H1 (cell line): ENCODE measurements at regions not wholly inside any gene's neighbourhood (a gene's known extent, or its start where the extent isn't known, plus 50 kb on each side); places are given as distances from the start of the nearest gene placed in this dataset.

Source experiments
- CTCF ChIA-PET: fragments of 300-600 bp; sonication (Branson Sonifier 250); formaldehyde crosslinking; loops from one replicate; lab custom pipeline; 2021; ENCODE audit not compliant: partially characterized antibody; lab: Charles Lee
- POLR2A ChIA-PET: fragments of 300-600 bp; sonication (Branson Sonifier 250); formaldehyde crosslinking; loops from one replicate; lab custom pipeline; 2021; ENCODE audit warnings: inconsistent platforms; ENCODE audit not compliant: partially characterized antibody; lab: Charles Lee
- DNase-seq, 2 experiments: peaks; one replicate each; pipeline versions ENCODE4 v3.0.0 to v3.0.0-alpha.2; 2010 to 2022; ENCODE audit warnings: low spot score in 2 of 2, low read depth in 1 of 2, mixed read lengths in 1 of 2
- FAIRE-seq: peaks from 2 replicates; lab custom pipeline; 2011; peaks lifted over from hg19 to GRCh38; lab: Jason Lieb, UNC
- H2AFZ ChIP-seq: 2 replicates; pipeline ENCODE4 v1.8.1; 2012; ENCODE audit warnings: low read length, inconsistent platforms
- H2AK5ac ChIP-seq: 2 replicates; pipeline ENCODE4 v1.6.1; 2013; ENCODE audit warnings: low read depth, low read length
- H2BK120ac ChIP-seq: replicated peaks from 2 replicates; pipeline ENCODE3; 2013; ENCODE audit warnings: low read depth, low read length, inconsistent platforms
- H2BK12ac ChIP-seq: 2 replicates; pipeline ENCODE4 v1.6.1; 2013; ENCODE audit warnings: low read depth, low read length
- H2BK15ac ChIP-seq: 2 replicates; pipeline ENCODE4 v1.6.1; 2013; ENCODE audit warnings: low read length
- H2BK20ac ChIP-seq: 2 replicates; pipeline ENCODE4 v1.6.1; 2013; ENCODE audit warnings: low read length
- H2BK5ac ChIP-seq: 2 replicates; pipeline ENCODE4 v1.6.1; 2013; ENCODE audit warnings: low read depth, low read length
- H3K14ac ChIP-seq: 2 replicates; pipeline ENCODE4 v1.6.1; 2013; ENCODE audit warnings: inconsistent platforms; ENCODE audit not compliant: insufficient read length
- H3K18ac ChIP-seq: 2 replicates; pipeline ENCODE4 v1.6.1; 2013; ENCODE audit warnings: low read length; ENCODE audit errors: extremely low read depth
- H3K23ac ChIP-seq: 2 replicates; pipeline ENCODE4 v1.6.1; 2013; ENCODE audit warnings: inconsistent platforms; ENCODE audit not compliant: insufficient read length
- H3K23me2 ChIP-seq: 2 replicates; pipeline ENCODE4 v1.6.1; 2013; ENCODE audit warnings: low read depth, low read length
- H3K27ac ChIP-seq: 2 replicates; pipeline ENCODE4 v1.6.1; 2011; ENCODE audit warnings: low read depth, low read length, inconsistent platforms
- H3K27me3 ChIP-seq, 4 experiments: replicated peaks in 1 of 4; 1 replicate in 1 of 4; 2 replicates in 3 of 4; pipeline versions ENCODE4 v1.6.1 to v1.8.1; 2011 to 2013; ENCODE audit warnings: low read length in 3 of 4, mild to moderate bottlenecking in 3 of 4, inconsistent platforms in 2 of 4, mixed read lengths in 2 of 4, moderate library complexity in 1 of 4; ENCODE audit not compliant: control insufficient read depth in 3 of 4, insufficient read depth in 3 of 4; ENCODE audit errors: extremely low read depth in 1 of 4
- H3K36me3 ChIP-seq, 4 experiments: 2 replicates each; pipeline versions ENCODE4 v1.6.1 to v1.8.1; 2011 to 2013; ENCODE audit warnings: mild to moderate bottlenecking in 4 of 4, low read length in 3 of 4, moderate library complexity in 2 of 4, control low read depth in 1 of 4, inconsistent platforms in 1 of 4; ENCODE audit not compliant: insufficient read depth in 4 of 4, control insufficient read depth in 2 of 4
- H3K4ac ChIP-seq: replicated peaks from 2 replicates; pipeline ENCODE3; 2013; ENCODE audit warnings: low read length, low read depth, mixed read lengths, inconsistent platforms; ENCODE audit not compliant: insufficient read length
- H3K4me1 ChIP-seq, 4 experiments: replicated peaks in 1 of 4; 1 replicate in 1 of 4; 2 replicates in 3 of 4; pipeline versions ENCODE4 v1.6.1 to v1.8.1; 2011 to 2013; ENCODE audit warnings: low read length in 3 of 4, inconsistent platforms in 2 of 4, mixed read lengths in 1 of 4; ENCODE audit not compliant: insufficient read depth in 4 of 4, control insufficient read depth in 3 of 4
- H3K4me2 ChIP-seq, 2 experiments: 2 replicates each; pipeline versions ENCODE4 v1.6.1 to v1.8.1; 2011 to 2013; ENCODE audit warnings: low read depth in 2 of 2, low read length in 2 of 2, control low read depth in 1 of 2, inconsistent platforms in 1 of 2, mild to moderate bottlenecking in 1 of 2; ENCODE audit not compliant: insufficient read depth in 1 of 2
- H3K4me3 ChIP-seq, 4 experiments: fragments of 200-600, 300-600 bp in 1 of 4; sonication (generic), shearing (Covaris generic), sonication (Bioruptor Twin) in 1 of 4; 2 replicates each; pipeline versions ENCODE4 v1.5.1 to v1.8.1; 2011 to 2016; ENCODE audit warnings: low read length in 4 of 4, low read depth in 3 of 4, control low read depth in 2 of 4, inconsistent platforms in 2 of 4, mild to moderate bottlenecking in 2 of 4, mixed read lengths in 1 of 4, moderate library complexity in 1 of 4; ENCODE audit not compliant: insufficient read depth in 2 of 4; ENCODE audit errors: extremely low read depth in 1 of 4
- H3K56ac ChIP-seq: replicated peaks from 2 replicates; pipeline ENCODE3; 2013; ENCODE audit warnings: low read depth, mild to moderate bottlenecking, mixed read lengths, low read length, inconsistent platforms; ENCODE audit not compliant: insufficient read length
- H3K79me1 ChIP-seq: 2 replicates; pipeline ENCODE4 v1.6.1; 2013; ENCODE audit warnings: low read depth, low read length, control low read depth
- H3K79me2 ChIP-seq, 2 experiments: 2 replicates each; pipeline versions ENCODE4 v1.6.1 to v1.8.1; 2012 to 2013; ENCODE audit warnings: low read length in 2 of 2, mild to moderate bottlenecking in 2 of 2, inconsistent platforms in 1 of 2; ENCODE audit not compliant: insufficient read depth in 2 of 2, control insufficient read depth in 1 of 2
- H3K9ac ChIP-seq, 4 experiments: replicated peaks in 1 of 4; 1 replicate in 1 of 4; 2 replicates in 3 of 4; pipeline versions ENCODE4 v1.6.1 to v1.8.1; 2011 to 2013; ENCODE audit warnings: low read depth in 3 of 4, low read length in 3 of 4, control low read depth in 2 of 4, mild to moderate bottlenecking in 2 of 4, moderate library complexity in 2 of 4, inconsistent platforms in 1 of 4; ENCODE audit errors: extremely low read depth in 1 of 4
- H3K9me3 ChIP-seq, 2 experiments: 2 replicates each; pipeline versions ENCODE4 v1.6.1 to v1.8.1; 2012 to 2013; ENCODE audit warnings: mild to moderate bottlenecking in 2 of 2, moderate library complexity in 2 of 2, control low read depth in 1 of 2, inconsistent platforms in 1 of 2, low read depth in 1 of 2, low read length in 1 of 2, mixed read lengths in 1 of 2; ENCODE audit not compliant: insufficient read depth in 2 of 2
- H4K20me1 ChIP-seq, 2 experiments: replicated peaks in 1 of 2; 2 replicates each; pipeline versions ENCODE3 to v1.8.1; 2011 to 2013; ENCODE audit warnings: inconsistent platforms in 2 of 2, low read length in 2 of 2, mild to moderate bottlenecking in 1 of 2; ENCODE audit not compliant: insufficient read depth in 2 of 2, control insufficient read depth in 1 of 2
- H4K5ac ChIP-seq: 2 replicates; pipeline ENCODE4 v1.6.1; 2013; ENCODE audit warnings: low read length, low read depth, mixed read lengths, inconsistent platforms; ENCODE audit not compliant: insufficient read length
- H4K8ac ChIP-seq: 2 replicates; pipeline ENCODE4 v1.8.0; 2013; ENCODE audit warnings: mild to moderate bottlenecking, moderate library complexity, low read length, inconsistent platforms; ENCODE audit not compliant: insufficient read depth; ENCODE audit errors: extremely low read depth
- H4K91ac ChIP-seq: replicated peaks from 2 replicates; pipeline ENCODE3; 2013; ENCODE audit warnings: low read length, mixed read lengths, inconsistent platforms; ENCODE audit not compliant: insufficient read length
- ATF2 ChIP-seq: IDR thresholded peaks from 2 replicates; pipeline ENCODE4 v1.6.1; 2012; ENCODE audit warnings: low read length, inconsistent platforms
- ATF3 ChIP-seq: IDR thresholded peaks from 2 replicates; pipeline ENCODE4 v1.6.1; 2011; ENCODE audit warnings: low read depth, mild to moderate bottlenecking, low read length; ENCODE audit not compliant: insufficient read depth
- CBX8 ChIP-seq: fragments of 300-800, 300-1000 bp; sonication (generic); IDR thresholded peaks from 2 replicates; pipeline ENCODE4 v1.7.1; 2016; ENCODE audit warnings: low read depth, low read length, borderline replicate concordance
- CEBPB ChIP-seq: IDR thresholded peaks from 2 replicates; pipeline ENCODE4 v1.6.1; 2012; ENCODE audit warnings: low read depth, low read length
- CHD2 ChIP-seq: IDR thresholded peaks from 2 replicates; pipeline ENCODE4 v1.6.1; 2012; ENCODE audit warnings: low read length, improper control_type of control experiment
- CTBP2 ChIP-seq: IDR thresholded peaks from 2 replicates; pipeline ENCODE4 v1.7.0; 2011; ENCODE audit warnings: borderline replicate concordance, mild to moderate bottlenecking, moderate library complexity, mixed read lengths, low read length; ENCODE audit not compliant: insufficient read depth, insufficient read length
- GABPA ChIP-seq: IDR thresholded peaks from 2 replicates; pipeline ENCODE4 v1.6.1; 2011; ENCODE audit warnings: mild to moderate bottlenecking, low read length, moderate library complexity, borderline replicate concordance; ENCODE audit not compliant: insufficient read depth
- HDAC6 ChIP-seq: IDR thresholded peaks from one replicate; pipeline ENCODE4 v1.7.1; 2012; ENCODE audit warnings: low read depth, mild to moderate bottlenecking, inconsistent platforms, low read length, moderate library complexity
- JUND ChIP-seq: IDR thresholded peaks from 2 replicates; pipeline ENCODE4 v1.6.1; 2011; ENCODE audit warnings: mild to moderate bottlenecking, improper control_type of control experiment, low read length
- PHF8 ChIP-seq: fragments of 200-600 bp; sonication (generic); conservative IDR thresholded peaks from 2 replicates; pipeline ENCODE4 v1.7.1; 2012; ENCODE audit warnings: low read depth, mild to moderate bottlenecking, inconsistent platforms, low read length, moderate library complexity
- RNF2 ChIP-seq: fragments of 200-900, 300-1000 bp; sonication (generic); IDR thresholded peaks from 2 replicates; pipeline ENCODE4 v1.7.1; 2016; ENCODE audit warnings: borderline replicate concordance, low read depth, mild to moderate bottlenecking, antibody characterized with exemption, low read length; ENCODE audit not compliant: poor library complexity, severe bottlenecking; ENCODE audit errors: missing control alignments
- SAP30 ChIP-seq: fragments of 300-600 bp; sonication (generic); IDR thresholded peaks from 2 replicates; pipeline ENCODE4 v1.7.1; 2012; ENCODE audit warnings: low read length, moderate library complexity, mild to moderate bottlenecking, inconsistent platforms; ENCODE audit not compliant: insufficient read depth, insufficient replicate concordance
- WGBS, 2 experiments: shearing (Covaris generic) in 1 of 2; methylation state at CpG; one replicate each; pipeline versions ENCODE4 v1.1.6 to v1.1.7; 2013 to 2015; ENCODE audit warnings: low lambda C conversion rate in 2 of 2, mixed read lengths in 2 of 2, inconsistent platforms in 1 of 2, low coverage in 1 of 2, missing lambda C conversion rate in 1 of 2; ENCODE audit not compliant: insufficient replicate concordance in 2 of 2, insufficient coverage in 1 of 2, insufficient read length in 1 of 2; ENCODE audit errors: extremely low coverage in 1 of 2, missing lambda C conversion rate in 1 of 2; 5-methylcytosine and 5-hydroxymethylcytosine counted together

- FAIRE-seq = no peak
- Histone ChIP-seq H4K20me1 (no peaks in the 10 kb centered on the region), H3K9ac (no peak overlapping the region), H2AK5ac (no peak overlapping the region), H3K27me3 (no peaks in the 10 kb centered on the region), H3K14ac (no peak overlapping the region), H2AFZ (no peak overlapping the region), H3K4ac (no peak overlapping the region), H3K27ac (no peak overlapping the region), H2BK120ac (no peak overlapping the region), H3K56ac (no peak overlapping the region), H3K18ac (no peak overlapping the region), H2BK20ac (no peak overlapping the region), H3K4me3 (no peak overlapping the region), H3K79me2 (no peaks in the 10 kb centered on the region), H4K91ac (no peak overlapping the region), H3K23me2 (no peaks in the 10 kb centered on the region), H4K5ac (no peak overlapping the region), H3K23ac (no peak overlapping the region), H3K4me1 (no peaks in the 10 kb centered on the region), H2BK12ac (no peak overlapping the region), H3K79me1 (no peaks in the 10 kb centered on the region), H4K8ac (no peak overlapping the region), H2BK15ac (no peak overlapping the region), H3K36me3 (no peaks in the 10 kb centered on the region), H3K4me2 (no peak overlapping the region), H3K9me3 (0 out of 4 replicates have a peak, but pooled peaks cover 0 to 3% of the 10 kb centered on the region in 2 experiments), H2BK5ac (no peak overlapping the region)
- no peak for DNase-seq
- POLR2A ChIA-PET = no interaction called here
- TF ChIP-seq RNF2 = no peak
- no peak for TF ChIP-seq CHD2
- no peak for TF ChIP-seq CTBP2
- no peak for TF ChIP-seq CBX8
- no peak for TF ChIP-seq GABPA
- no peak for TF ChIP-seq ATF2
- no peak for TF ChIP-seq JUND
- no peak for TF ChIP-seq PHF8
- no peak for TF ChIP-seq SAP30
- TF ChIP-seq CEBPB = no peak
- no peak for TF ChIP-seq HDAC6
- no peak for TF ChIP-seq ATF3
- 58% methylated on average over 2 of the region's 2 CpGs; no CpG with 5 or more reads in 1 of the 2 experiments for WGBS, 2 experiments
- CTCF ChIA-PET = no interaction called here
Observed at GRCh38 chr4:161121451-161121850, 1042.3 kb downstream of the FSTL5 start.
